SK-MEL-5 (cell line): ENCODE measurements at regions not wholly inside any gene's neighbourhood (a gene's known extent, or its start where the extent isn't known, plus 50 kb on each side); places are given as distances from the start of the nearest gene placed in this dataset.
"Not testable (repeated sequence)": the region's sequence is repeated elsewhere in the genome, so short reads cannot be mapped to it uniquely, and the experiment has no call there.

Source experiments
- DNase-seq: peaks from one replicate; pipeline ENCODE4 v3.0.0-alpha.2; 2016; ENCODE audit warnings: low read depth, low spot score
- in situ Hi-C: cut with HindIII; loops from 2 replicates; pipeline ENCODE4 v1.10.0; 2016; ENCODE audit warnings: low sequenced_read_pairs, high pct_unique_total_duplicates, low pct_unique_long_range_greater_than_20kb

DNA sequence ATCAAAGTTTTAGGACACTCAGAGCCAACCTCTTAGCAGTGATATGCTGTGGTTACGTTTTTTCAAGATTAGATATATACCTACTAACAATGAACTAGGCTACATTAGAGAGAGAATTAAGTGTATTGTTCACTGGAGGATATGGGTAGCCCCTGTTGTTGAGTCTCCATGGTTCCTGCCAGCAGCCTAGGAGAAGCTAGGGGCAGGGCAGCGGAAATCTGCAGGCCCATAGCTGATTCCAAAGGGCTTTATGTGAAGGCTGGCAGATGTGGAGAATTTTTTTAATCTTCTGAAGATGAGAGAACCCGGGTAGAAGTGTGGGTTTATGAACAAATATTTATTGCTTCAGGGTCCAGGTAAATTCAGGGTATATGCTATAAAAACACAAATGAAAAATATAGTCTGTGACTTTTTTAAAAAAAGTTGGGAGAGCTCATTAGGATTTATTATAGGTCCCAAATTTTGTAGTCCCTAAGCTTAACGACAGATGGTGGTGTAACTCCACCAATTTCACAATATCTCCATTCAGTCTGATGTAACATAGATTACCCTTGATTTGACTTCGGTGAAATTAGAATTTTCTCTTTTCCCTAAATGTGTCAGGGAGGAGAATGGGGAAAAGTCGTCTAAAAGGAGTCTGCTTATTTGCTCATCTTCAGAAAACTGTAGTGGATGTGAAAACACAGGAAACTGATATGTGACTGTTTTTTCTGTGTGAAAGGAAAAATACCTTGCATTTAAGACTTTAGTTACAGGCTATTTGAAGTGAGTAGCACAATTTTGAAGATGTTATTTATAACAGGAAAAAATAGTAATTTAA is 163.0 kb upstream of the PPP1R3A start:
- in situ Hi-C loops, result loop anchor here (25.0 kb wide), 1 partner anchor 580 kb away; no protein-coding TSS in a partner anchor
- peak; percentile 81 for DNase-seq

DNA sequence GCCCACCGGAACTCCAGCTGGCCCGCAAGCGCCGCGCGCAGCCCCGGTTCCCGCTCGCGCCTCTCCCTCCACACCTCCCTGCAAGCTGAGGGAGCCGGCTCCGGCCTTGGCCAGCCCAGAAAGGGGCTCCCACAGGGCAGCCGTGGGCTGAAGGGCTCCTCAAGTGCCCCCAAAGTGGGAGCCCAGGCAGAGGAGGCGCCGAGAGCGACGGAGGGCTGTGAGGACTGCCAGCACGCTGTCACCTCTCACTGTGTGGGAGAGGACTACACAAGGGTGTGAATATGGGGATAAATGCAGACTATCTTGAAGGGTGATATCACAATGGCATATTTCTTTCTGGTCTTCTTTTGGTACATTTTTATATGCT is 158.3 kb upstream of the PPP1R3A start:
- DNase-seq, result not testable (repeated sequence)
- in situ Hi-C loops, result loop anchor here (25.0 kb wide), 1 partner anchor 585 kb away; no protein-coding TSS in a partner anchor

DNA sequence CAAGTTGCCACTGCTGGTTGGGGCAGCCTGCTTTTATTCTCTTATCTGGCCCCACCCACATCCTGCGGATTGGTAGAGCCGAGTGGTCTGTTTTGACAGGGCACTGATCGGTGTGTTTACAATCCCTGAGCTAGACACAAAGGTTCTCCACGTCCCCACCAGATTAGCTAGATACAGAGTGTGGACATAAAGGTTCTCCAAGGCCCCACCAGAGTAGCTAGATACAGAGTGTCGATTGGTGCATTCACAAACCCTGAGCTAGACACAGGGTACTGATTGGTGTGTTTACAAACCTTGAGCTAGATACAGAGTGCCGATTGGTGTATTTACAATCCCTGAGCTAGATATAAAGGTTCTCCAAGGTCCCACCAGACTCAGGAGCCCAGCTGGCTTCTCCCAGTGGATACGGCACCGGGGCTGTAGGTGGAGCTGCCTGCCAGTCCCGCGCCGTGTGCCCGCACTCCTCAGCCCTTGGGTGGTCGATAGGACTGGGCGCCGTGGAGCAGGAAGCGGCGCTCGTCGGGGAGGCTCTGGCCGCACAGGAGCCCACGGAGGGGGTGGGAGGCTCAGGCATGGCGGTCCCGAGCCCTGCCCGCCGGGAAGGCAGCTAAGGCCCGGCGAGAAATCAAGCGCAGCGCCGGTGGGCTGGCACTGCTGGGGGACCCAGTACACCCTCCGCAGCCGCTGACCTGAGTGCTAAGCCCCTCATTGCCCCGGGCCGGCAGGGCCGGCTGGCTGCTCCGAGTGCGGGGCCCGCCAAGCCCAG is 157.8 kb upstream of the PPP1R3A start:
- in situ Hi-C loops, result loop anchor here (25.0 kb wide), 1 partner anchor 586 kb away; no protein-coding TSS in a partner anchor
- DNase-seq, result not testable (repeated sequence)

DNA sequence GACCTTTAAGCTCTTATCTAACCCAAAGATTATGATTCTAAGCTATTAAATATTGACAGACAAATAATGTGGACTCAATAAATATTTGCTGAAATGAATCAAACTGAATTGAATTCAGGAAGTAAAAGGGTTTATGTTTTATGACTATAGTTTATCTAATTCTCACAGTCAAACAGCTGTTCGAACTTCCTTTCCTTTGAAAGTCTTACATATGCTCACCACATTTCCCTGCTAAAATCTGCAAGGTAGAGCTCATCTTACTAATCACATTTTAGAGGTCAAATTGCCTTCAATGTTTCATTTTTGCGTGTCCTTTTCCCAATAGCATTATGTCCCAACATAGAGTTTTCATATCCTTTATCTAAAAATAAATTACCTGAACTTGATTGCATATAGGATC is 154.9 kb upstream of the PPP1R3A start:
- no peak for DNase-seq
- in situ Hi-C loops, result no loop called here

DNA sequence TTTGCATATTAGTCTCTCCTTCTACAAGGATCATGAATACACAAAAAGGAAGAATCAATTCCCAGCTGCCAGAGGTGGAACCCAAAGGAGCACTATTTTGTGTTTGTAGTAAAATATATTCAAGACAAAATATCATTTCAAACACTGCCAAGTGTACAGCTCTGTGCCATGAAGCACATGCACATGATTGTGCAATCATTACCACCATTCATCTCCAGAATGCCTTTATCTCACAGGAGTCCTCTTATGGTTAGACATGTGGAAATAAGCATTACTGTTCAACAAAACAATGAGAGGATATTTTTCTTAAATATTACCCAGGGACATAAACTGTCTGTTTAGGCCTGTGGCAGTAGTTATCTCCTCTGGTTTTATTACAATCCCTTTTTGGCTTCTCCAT is 151.4 kb upstream of the PPP1R3A start:
- DNase-seq, result peak; percentile 37
- in situ Hi-C loops, result no loop called here

DNA sequence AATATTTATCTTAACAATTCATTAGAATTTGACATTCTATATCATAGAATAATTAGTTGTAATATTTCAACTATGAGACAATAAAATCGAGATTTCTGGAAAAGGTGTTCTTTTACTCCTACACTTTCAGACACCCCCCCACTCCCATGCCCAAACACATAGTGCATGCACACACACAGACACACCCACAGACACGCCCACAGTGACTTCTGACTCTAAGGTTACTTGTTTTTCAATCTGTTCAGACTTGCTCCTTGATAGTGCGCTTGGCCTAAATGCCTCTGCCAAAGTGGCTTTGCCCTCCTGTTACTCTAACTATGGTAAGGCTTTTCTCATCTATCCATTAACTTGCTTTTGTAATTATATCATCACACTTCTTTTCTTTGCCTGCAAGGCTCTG is 144.0 kb upstream of the PPP1R3A start:
- in situ Hi-C loops, result no loop called here
- no peak for DNase-seq

DNA sequence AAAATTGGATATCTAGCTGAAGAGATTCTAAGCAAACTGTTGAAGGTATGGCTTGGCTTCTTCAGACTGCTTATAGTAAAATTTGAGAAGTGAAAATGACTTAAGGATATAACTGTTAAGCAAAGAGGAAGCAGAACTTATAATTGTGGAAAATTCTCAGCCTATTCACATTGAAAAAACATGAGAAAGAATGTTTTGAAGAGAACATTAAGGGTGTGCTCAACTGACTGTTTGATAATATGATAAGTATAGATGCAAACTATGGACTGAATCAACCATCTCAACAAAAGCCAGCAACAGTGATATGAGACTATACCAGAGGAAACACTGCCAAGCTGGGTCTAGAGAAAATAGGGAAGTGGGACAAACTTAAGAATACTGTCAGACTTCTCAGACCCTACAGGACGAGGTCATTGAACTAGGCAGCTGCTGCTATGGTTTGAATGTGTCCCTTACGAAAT is 133.1 kb upstream of the PPP1R3A start:
- in situ Hi-C loops, result no loop called here

DNA sequence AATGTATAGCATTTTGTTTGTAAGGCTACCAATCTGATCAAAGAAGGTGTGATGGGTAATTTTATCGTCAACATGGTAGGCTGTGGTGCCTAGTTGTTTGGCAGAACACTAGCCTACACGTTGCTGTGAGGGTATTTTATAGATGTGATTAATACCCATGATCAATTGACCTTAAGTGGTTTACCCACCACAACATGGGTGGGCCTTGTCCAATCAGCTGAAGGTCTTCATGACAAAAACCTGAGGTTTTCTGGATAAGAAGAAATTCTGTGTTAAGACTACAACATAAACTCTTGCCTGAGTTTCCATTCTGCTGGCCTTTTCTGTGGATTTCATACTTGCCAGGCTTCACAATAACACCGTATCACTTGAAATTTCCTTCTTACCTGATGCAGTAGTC is 131.8 kb upstream of the PPP1R3A start:
- no peak for DNase-seq
- in situ Hi-C loops, result no loop called here

More for the DNA sequence above, 133.1 kb upstream of the PPP1R3A start:
- DNase-seq, result no peak

DNA sequence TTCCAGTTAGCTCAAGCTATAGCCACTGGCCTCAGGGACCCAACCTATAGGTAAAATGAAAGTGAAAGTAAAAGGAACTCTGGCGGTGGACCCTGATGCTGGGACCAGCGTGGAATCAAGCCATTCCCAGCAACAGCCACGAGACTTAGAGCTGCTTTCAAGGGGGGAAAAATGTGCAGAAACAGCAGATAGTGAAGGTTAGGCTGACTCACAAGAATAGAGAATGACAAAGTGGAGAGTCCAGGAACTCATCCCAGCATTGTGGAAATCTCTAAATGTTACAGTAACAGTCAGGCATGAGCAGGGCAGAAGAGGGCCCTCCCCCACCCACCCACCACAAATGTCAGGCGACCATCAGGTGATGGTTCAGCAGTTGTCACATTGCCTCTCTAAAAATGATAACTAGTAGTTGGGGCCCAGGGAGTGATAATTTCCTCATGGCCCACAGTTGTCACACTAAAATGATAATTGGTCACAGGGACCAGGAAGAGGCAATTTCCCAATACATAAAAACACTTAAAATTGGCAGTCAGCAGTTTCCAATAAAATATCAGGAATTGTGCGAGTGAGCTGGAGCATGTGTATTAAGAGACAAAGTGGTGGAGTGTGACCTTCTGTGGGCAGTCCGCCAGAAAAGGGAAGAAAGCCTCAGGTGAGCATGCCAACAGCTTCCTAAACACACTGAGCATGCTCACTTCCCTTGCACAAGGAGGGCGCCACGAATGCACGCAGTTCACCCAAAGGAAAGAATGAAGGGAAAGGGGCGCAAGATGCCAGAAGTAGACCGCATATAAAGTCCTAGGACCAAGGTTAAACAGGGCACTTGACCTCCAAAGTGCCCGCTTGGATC is 129.8 kb upstream of the PPP1R3A start:
- in situ Hi-C loops, result no loop called here
- peak; percentile 57 for DNase-seq

DNA sequence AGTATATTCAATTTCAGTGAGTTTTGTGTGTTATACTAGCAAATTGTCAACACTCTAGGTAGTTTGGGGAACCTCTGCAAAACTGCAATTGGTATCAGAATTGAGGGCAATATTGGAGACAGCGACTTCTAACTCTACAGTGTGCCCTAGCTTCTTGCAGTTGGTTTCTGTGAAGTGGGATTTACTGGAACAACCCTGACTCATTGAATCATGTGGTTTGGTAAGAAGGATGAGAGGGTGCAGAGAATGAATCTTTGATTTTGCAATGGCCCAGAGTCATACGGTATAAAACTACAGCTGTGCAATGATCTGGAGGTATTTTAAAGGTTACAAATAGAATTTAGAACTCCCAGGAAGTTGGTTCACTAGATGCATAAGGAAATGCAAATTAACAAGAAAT is 129.1 kb upstream of the PPP1R3A start:
- in situ Hi-C loops, result no loop called here
- peak; percentile 56 for DNase-seq

DNA sequence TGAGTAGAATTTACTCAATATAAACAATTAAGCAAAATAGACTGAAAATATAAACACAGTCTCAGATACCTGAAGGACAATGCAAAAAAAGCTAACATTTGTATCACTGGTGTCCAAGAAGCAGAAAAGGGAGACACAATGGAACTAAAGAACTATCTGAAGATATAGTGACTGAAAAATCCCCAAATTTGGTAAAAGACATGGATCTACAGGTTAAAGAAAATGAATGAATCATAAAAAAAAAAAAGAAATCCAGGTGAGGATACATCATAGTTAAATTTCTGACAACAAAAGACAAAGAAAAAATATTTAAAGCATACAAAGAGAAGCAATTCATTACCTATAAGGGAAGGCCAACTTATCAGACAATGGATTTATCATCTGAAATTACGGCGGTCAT is 114.7 kb upstream of the PPP1R3A start:
- in situ Hi-C loops, result no loop called here
- no peak for DNase-seq

DNA sequence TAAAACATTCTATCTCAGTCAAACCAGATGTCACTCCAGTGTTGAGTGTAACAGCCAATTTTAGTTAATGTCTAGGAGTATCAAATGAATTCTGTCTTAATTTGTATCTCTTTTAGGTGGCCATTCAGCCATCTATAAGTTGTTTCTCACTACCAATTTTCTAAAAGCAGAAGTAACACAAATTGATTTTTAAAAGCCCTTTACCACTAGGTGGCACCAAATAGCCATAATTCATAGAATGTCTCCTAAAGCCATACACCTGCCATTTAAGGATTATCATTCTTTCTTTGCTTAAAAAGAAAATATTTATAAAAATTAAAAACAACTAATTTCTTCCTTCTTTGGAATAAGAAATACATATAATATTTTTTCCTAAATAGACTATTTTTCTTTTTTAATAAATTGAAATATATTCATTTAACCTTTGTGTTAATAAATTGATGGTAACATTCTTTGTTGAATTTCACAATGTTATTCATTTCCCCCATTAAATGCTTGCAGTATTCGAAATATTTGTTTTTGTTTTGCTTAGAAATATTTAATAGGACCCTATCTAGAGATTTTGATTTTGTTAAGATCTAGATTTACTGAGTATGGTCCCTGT is 107.8 kb upstream of the PPP1R3A start:
- in situ Hi-C loops, result no loop called here
- peak; percentile 88 for DNase-seq

DNA sequence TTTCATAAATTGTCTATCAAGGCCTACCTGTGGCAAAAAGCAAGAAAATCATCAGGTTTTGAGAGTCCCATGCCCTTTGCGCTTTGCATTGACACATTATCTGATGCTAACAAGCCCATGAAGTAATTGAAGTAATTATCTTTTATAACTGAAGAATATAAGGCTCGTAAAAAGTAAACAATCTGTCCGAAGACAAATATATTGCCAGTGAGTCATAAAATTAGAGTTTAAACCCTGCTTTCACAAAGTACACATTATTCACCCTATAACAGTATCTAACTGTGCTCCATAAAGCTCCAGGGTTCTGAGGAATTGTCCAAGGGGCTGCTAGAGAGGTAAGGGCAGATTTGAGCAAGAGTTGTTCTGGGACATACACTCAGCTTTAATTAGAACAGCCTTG is 102.3 kb upstream of the PPP1R3A start:
- in situ Hi-C loops, result no loop called here
- peak; percentile 29 for DNase-seq

DNA sequence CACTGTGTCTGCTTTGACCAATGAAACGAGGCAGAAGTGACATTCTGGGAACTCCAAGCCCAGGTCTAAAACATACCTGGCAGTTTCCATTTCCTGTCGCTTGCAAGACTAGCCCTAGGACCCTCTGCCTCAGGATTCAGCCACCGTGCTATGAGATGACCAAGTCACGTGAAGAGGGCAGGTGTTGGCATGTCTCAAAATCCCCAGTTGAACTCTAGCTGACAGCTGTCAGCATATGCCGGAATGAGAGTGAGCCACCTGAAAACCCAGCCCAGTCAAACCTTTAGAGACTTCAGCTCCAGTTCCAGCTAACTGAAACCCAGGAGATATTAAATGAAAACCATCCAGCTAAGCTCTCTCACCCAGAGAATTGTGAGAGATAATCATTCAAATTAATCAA is 89.9 kb upstream of the PPP1R3A start:
- in situ Hi-C loops, result no loop called here
- DNase-seq, result no peak

DNA sequence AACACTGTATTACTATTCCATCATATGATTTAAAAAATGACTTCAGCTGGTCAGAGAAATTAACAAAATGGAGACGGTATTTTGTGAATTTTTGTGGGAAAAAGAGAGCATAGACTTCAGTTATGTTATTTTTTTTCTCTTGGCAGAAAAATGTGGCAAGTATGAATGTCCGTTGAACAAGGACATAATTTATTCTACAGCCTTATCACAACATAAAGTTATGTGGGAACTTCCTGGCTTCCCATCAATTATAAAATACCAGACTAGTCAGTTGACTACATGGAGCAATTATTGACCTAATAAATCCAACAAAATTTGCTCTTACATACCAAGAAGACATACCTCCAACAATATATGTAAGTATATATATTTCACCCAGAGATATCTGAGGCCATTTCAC is 88.6 kb upstream of the PPP1R3A start:
- peak; percentile 25 for DNase-seq
- in situ Hi-C loops, result no loop called here

DNA sequence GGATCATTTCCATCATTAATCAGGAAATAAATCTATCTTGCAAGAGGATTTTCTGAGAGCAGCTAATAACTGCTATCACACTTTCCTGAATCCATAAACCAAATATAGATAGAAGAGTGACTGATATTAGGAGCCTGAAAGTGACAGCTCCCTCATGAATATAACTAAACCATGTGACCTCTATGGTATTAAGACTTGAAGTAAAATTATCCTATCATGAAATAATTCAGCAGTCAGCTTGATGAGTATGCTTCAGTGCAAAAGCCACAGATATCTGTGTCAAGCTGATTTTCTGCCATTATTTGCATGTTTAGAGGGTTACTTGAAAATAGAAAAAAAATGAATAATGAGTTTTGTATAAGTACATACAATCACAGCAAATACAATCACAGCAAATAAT is 80.1 kb upstream of the PPP1R3A start:
- no peak for DNase-seq
- in situ Hi-C loops, result no loop called here

DNA sequence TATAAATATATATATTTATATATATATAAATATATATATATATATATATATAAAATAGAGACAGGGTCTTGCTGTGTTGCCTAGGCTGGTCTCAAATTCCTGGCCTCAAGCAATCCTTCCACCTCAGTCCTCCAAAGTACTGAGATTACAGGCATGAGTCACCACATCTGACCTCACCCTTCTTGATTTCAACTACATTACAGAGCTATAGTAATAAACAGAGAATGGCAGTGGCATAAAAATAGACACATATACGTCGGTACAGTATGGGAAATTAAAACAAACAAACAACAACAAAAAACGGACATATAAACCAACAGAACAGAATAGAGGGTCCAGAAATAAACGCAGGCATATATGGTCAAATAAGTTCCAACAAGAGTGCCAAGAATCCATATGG is 77.6 kb upstream of the PPP1R3A start:
- in situ Hi-C loops, result no loop called here
- DNase-seq, result no peak

DNA sequence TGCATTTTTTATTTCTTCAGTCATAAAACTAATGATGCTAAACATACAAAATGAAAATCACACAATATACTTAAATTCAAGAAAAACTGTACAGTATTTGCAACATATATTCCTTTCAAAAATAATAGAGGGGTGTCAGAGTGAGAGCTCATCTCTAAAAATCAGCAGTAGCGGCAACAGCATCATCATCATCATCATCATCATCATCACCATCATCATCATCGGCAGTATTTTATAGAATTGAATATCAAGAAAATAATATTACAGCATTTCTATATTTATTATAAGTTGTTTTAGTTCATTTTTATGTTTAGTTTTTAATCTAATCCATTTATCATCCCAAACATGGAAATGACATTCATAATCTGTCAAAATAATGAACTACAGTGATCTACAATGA is 67.4 kb upstream of the PPP1R3A start:
- DNase-seq, result no peak
- in situ Hi-C loops, result no loop called here
